Activated CD8-positive, alpha-beta T cell treated with anti-CD3 and anti-CD28 coated beads for 36 hours (primary cell): ENCODE measurements at regions not wholly inside any gene's neighbourhood (a gene's known extent, or its start where the extent isn't known, plus 50 kb on each side); places are given as distances from the start of the nearest gene placed in this dataset.

ENCODE experiments used
- ATAC-seq: fragments of 200-7000 bp; cut with Tn5 transposase; one replicate; pipeline ENCODE4 v1.10.0; 2021; ENCODE audit warnings: mild to moderate bottlenecking, moderate library complexity
- CTCF ChIA-PET: fragments of 350-600 bp; sonication (Branson Sonifier 250); formaldehyde crosslinking; loops from one replicate; lab custom pipeline; 2021; ENCODE audit warnings: antibody characterized with exemption; lab: Charles Lee
- POLR2A ChIA-PET: fragments of 350-600 bp; sonication (Branson Sonifier 250); formaldehyde crosslinking; loops from one replicate; lab custom pipeline; 2021; ENCODE audit warnings: antibody characterized with exemption; lab: Charles Lee
- DNase-seq: peaks from one replicate; pipeline ENCODE4 v3.0.0-alpha.2; 2020
- H3K27ac Mint-ChIP-seq: one replicate; pipeline ENCODE4 v1.8.0; 2021; ENCODE audit warnings: mild to moderate bottlenecking, mixed read lengths
- H3K27me3 Mint-ChIP-seq: one replicate; pipeline ENCODE4 v1.8.0; 2021; ENCODE audit warnings: mixed read lengths
- H3K36me3 Mint-ChIP-seq: one replicate; pipeline ENCODE4 v1.8.0; 2021; ENCODE audit warnings: low read depth, mixed read lengths
- H3K4me1 Mint-ChIP-seq: one replicate; pipeline ENCODE4 v1.8.0; 2021; ENCODE audit warnings: low read depth, mixed read lengths
- H3K4me3 Mint-ChIP-seq: one replicate; pipeline ENCODE4 v1.8.0; 2021; ENCODE audit warnings: mild to moderate bottlenecking, moderate library complexity, mixed read lengths
- H3K9me3 Mint-ChIP-seq: one replicate; pipeline ENCODE4 v1.8.0; 2021; ENCODE audit warnings: mixed read lengths
- intact Hi-C: fragments of 100-400 bp; cut with micrococcal nuclease; formaldehyde crosslinking; loops from one replicate; pipeline ENCODE4 v1.10.0; 2022
- TF ChIP-seq, protein P1 (sequence below): fragments of 200-600 bp; IDR thresholded peaks from one replicate; pipeline ENCODE4 v1.8.0; 2022; ENCODE audit warnings: antibody characterized with exemption, mild to moderate bottlenecking

- H3K27ac Mint-ChIP-seq: no peak overlapping the region
- TF ChIP-seq, protein P1, sequence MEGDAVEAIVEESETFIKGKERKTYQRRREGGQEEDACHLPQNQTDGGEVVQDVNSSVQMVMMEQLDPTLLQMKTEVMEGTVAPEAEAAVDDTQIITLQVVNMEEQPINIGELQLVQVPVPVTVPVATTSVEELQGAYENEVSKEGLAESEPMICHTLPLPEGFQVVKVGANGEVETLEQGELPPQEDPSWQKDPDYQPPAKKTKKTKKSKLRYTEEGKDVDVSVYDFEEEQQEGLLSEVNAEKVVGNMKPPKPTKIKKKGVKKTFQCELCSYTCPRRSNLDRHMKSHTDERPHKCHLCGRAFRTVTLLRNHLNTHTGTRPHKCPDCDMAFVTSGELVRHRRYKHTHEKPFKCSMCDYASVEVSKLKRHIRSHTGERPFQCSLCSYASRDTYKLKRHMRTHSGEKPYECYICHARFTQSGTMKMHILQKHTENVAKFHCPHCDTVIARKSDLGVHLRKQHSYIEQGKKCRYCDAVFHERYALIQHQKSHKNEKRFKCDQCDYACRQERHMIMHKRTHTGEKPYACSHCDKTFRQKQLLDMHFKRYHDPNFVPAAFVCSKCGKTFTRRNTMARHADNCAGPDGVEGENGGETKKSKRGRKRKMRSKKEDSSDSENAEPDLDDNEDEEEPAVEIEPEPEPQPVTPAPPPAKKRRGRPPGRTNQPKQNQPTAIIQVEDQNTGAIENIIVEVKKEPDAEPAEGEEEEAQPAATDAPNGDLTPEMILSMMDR: no peak
- DNase-seq (no peak), ATAC-seq (no peak)
- H3K36me3 Mint-ChIP-seq: no peaks in the 10 kb centered on the region
- H3K4me1 Mint-ChIP-seq: no peaks in the 10 kb centered on the region
- ChIA-PET CTCF (no interaction called here), POLR2A (no interaction called here)
- intact Hi-C loops: no loop called here
- H3K27me3 Mint-ChIP-seq: no peaks in the 10 kb centered on the region
- H3K9me3 Mint-ChIP-seq: no peaks in the 10 kb centered on the region
- no peak overlapping the region for H3K4me3 Mint-ChIP-seq
Measured at GRCh38 chr4:57631147-57631546, 521.0 kb upstream of the IGFBP7 start.

DNA sequence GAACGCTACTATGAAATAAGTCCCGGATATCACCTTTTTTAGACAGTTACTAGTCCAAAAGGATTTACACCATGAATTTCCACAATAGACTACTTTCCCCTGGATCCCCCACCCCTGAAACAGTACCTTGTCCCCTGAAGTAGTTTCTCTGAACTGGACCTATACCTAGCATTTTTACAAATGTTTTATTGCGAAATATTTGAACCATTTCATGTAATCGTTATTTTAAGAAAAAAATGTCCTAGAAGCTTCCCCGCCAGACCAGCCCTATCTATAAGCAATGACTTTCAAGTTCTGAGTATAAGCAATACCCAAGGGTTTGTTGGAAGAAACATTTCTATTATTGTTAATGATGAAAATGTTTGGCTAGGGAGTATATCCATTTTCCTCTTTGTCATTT, 517.8 kb upstream of the IGFBP7 start:
- no peaks in the 10 kb centered on the region for H3K36me3 Mint-ChIP-seq
- ATAC-seq (no peak), DNase-seq (no peak)
- H3K4me3 Mint-ChIP-seq: no peak overlapping the region
- H3K4me1 Mint-ChIP-seq: no peaks in the 10 kb centered on the region
- intact Hi-C loops: no loop called here
- peaks cover 7% of the 10 kb centered on the region for H3K9me3 Mint-ChIP-seq
- H3K27ac Mint-ChIP-seq: no peak overlapping the region
- ChIA-PET CTCF (no interaction called here), POLR2A (no interaction called here)
- TF ChIP-seq, protein P1: no peak
- H3K27me3 Mint-ChIP-seq: no peaks in the 10 kb centered on the region

DNA sequence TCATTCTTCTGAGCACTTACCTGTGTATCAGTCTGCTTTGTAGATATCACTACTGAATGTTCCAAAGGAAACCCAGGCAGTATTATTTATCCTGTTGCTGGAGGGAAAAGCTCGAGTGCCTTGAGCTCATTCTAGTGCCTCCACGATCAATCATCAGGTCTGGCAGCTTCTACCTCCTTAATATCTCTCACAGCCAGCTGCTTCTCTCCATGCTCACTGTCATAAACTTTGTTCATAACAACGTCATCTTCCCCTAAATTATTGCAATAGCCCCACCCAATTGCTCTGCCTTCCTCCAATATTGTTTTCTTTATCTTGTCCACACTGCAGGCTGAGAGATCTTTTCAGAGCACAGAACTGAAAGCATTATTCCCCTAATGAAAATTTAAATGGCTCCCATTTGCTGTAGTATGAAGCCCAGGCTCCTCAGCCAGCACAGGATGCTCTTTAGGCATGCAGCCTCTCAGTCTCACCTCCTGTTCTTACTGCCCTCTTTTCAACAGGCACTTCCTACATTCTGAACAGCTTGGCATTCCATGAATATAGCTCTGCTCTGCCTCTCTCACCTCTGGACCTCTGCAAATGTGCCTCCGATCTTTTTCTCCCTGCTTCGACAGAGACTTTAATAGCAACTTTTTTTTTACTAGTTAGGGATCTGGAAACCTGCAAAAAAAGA, 504.2 kb upstream of the IGFBP7 start:
- no peak for ATAC-seq
- H3K27ac Mint-ChIP-seq: no peak overlapping the region
- intact Hi-C loops: no loop called here
- TF ChIP-seq, protein P1: no peak
- ChIA-PET CTCF (interaction anchor here (1.3 kb wide), 1 partner anchor 451 kb away, joined by 3 read pairs; no protein-coding TSS in a partner anchor), POLR2A (no interaction called here)
- H3K4me1 Mint-ChIP-seq: no peaks in the 10 kb centered on the region
- H3K4me3 Mint-ChIP-seq: no peak overlapping the region
- no peaks in the 10 kb centered on the region for H3K9me3 Mint-ChIP-seq
- no peak for DNase-seq
- H3K27me3 Mint-ChIP-seq: no peaks in the 10 kb centered on the region
- H3K36me3 Mint-ChIP-seq: no peaks in the 10 kb centered on the region

- no peak overlapping the region for H3K4me3 Mint-ChIP-seq
- TF ChIP-seq, protein P1: no peak
- no peaks in the 10 kb centered on the region for H3K4me1 Mint-ChIP-seq
- POLR2A ChIA-PET: no interaction called here
- no peaks in the 10 kb centered on the region for H3K36me3 Mint-ChIP-seq
- no peak overlapping the region for H3K27ac Mint-ChIP-seq
- DNase-seq: no peak
- ATAC-seq: no peak
- CTCF ChIA-PET: no interaction called here
- H3K27me3 Mint-ChIP-seq: no peaks in the 10 kb centered on the region
- intact Hi-C loops: no loop called here
- H3K9me3 Mint-ChIP-seq: no peaks in the 10 kb centered on the region
Measured at GRCh38 chr4:57612279-57612678, 502.1 kb upstream of the IGFBP7 start.

DNA sequence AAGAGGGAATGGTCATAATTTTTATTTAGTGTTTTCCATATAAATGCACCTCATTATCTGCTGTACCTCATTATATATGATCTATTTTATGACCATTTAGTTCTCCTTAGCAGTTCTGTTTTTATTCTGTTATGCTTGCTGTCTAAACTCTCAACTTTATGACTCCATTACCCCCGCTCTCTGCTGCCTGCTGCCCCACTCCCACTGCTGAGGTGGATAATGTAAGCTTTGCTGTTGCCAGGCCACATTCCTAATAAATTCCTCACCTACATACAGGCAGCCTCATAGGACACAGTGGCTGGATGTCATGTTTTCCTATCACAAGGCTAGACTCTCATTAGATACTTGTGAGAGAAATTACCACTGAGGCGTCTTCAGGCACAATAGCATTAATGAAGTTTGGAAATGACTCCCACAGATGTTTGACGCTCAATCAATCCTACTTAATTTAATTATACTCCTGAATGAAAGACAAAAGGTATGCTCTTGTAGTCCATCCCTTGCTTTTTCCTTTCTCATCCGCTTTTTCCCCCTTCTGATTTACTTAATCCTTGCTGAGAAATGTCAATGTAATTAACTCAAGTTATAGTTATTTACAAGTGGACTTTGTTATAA, 497.5 kb upstream of the IGFBP7 start:
- Mint-ChIP-seq H3K4me1 (no peaks in the 10 kb centered on the region), H3K9me3 (peaks cover 2% of the 10 kb centered on the region), H3K27me3 (no peaks in the 10 kb centered on the region), H3K4me3 (no peak overlapping the region), H3K27ac (no peak overlapping the region), H3K36me3 (no peaks in the 10 kb centered on the region)
- ATAC-seq: no peak
- TF ChIP-seq, protein P1: no peak
- no peak for DNase-seq
- ChIA-PET CTCF (no interaction called here), POLR2A (no interaction called here)
- intact Hi-C loops: no loop called here
